ENCODE measurements at regions not wholly inside any gene's neighbourhood (a gene's known extent, or its start where the extent isn't known, plus 50 kb on each side); places are given as distances from the start of the nearest gene placed in this dataset.

GRCh38 chr3:26920646-26921478 lies 298.3 kb downstream of the LRRC3B start:
- no peak overlapping the region for H2AFZ ChIP-seq (ENCODE audit: low read depth)
- H3K36me3 ChIP-seq (replicated peaks in 1 of 2; ENCODE audit: control insufficient read depth in 1 of 2, insufficient read depth in 2 of 2, low read length in 1 of 2): no peaks in the 10 kb centered on the region
- no peak overlapping the region for H3K4me2 ChIP-seq
- ChIA-PET POLR2A (no interaction called here), CTCF (interaction anchor here (2.7 kb wide), 1 partner anchor 14 kb away, joined by 7 read pairs; no protein-coding TSS in a partner anchor)
- no peak for TF ChIP-seq MEF2A (IDR thresholded peaks at IDR 0.05; ENCODE audit: borderline replicate concordance, low read depth)
- TF ChIP-seq RXRA (IDR thresholded peaks at IDR 0.05; ENCODE audit: borderline replicate concordance, low read depth): no peak
- TF ChIP-seq EZH2phosphoT487 (IDR thresholded peaks at IDR 0.05; ENCODE audit: borderline replicate concordance, low read depth): no peak
- no peak for TF ChIP-seq TCF12 (IDR thresholded peaks at IDR 0.05)
- no peak for TF ChIP-seq CHD2 (IDR thresholded peaks at IDR 0.05; ENCODE audit: low read length, partially characterized antibody)
- TF ChIP-seq USF1 (IDR thresholded peaks at IDR 0.05; ENCODE audit: borderline replicate concordance, low read depth): no peak
- TF ChIP-seq REST (IDR thresholded peaks at IDR 0.05; ENCODE audit: low read depth, low read length): no peak
- no peak for TF ChIP-seq RCOR1 (IDR thresholded peaks at IDR 0.05; ENCODE audit: low read length)
- H3K4me3 ChIP-seq (ENCODE audit: low read depth in 2 of 2, low read length in 1 of 2): no peak overlapping the region
- no peaks in the 10 kb centered on the region for H3K4me1 ChIP-seq (ENCODE audit: control insufficient read depth in 1 of 2, insufficient read depth in 2 of 2, low read depth in 1 of 2, low read length in 1 of 2)
- no peak overlapping the region for H3K9ac ChIP-seq
- no peak for DNase-seq
- H3K9me2 ChIP-seq: no peaks in the 10 kb centered on the region
- no peak overlapping the region for H3K27ac ChIP-seq (ENCODE audit: low read depth in 2 of 2, low read length in 1 of 2)
- no peaks in the 10 kb centered on the region for H3K79me2 ChIP-seq (ENCODE audit: insufficient read depth)
- H4K20me1 ChIP-seq (ENCODE audit: insufficient read depth): no peaks in the 10 kb centered on the region
- H3K27me3 ChIP-seq (ENCODE audit: insufficient read depth): no peaks in the 10 kb centered on the region
- no peaks in the 10 kb centered on the region for H3F3A ChIP-seq (replicated peaks; ENCODE audit: insufficient read depth)
- no peaks in the 10 kb centered on the region for H3K9me3 ChIP-seq
- 17% methylated on average over 12 of the region's 12 CpGs for WGBS (ENCODE audit: low lambda C conversion rate)

GRCh38 chr3:26931896-26932295 lies 309.3 kb downstream of the LRRC3B start:
- no peak for DNase-seq
- no peaks in the 10 kb centered on the region; a peak in 1 of 4 replicates for H3K4me1 ChIP-seq (ENCODE audit: control insufficient read depth in 1 of 2, insufficient read depth in 2 of 2, low read depth in 1 of 2, low read length in 1 of 2)
- no peak overlapping the region for H3K4me2 ChIP-seq
- H3K9me3 ChIP-seq: no peaks in the 10 kb centered on the region
- no peaks in the 10 kb centered on the region for H4K20me1 ChIP-seq (ENCODE audit: insufficient read depth)
- H3K79me2 ChIP-seq (ENCODE audit: insufficient read depth): no peaks in the 10 kb centered on the region
- ChIA-PET POLR2A (no interaction called here), CTCF (no interaction called here)
- H3K4me3 ChIP-seq (ENCODE audit: low read depth in 2 of 2, low read length in 1 of 2): no peak overlapping the region
- no peaks in the 10 kb centered on the region for H3F3A ChIP-seq (replicated peaks; ENCODE audit: insufficient read depth)
- H3K9ac ChIP-seq: no peak overlapping the region
- no peaks in the 10 kb centered on the region for H3K36me3 ChIP-seq (replicated peaks in 1 of 2; ENCODE audit: control insufficient read depth in 1 of 2, insufficient read depth in 2 of 2, low read length in 1 of 2)
- H3K9me2 ChIP-seq: no peaks in the 10 kb centered on the region
- no peak overlapping the region for H2AFZ ChIP-seq (ENCODE audit: low read depth)
- no peaks in the 10 kb centered on the region for H3K27me3 ChIP-seq (ENCODE audit: insufficient read depth)
- WGBS (ENCODE audit: low lambda C conversion rate): 0% methylated on average over 1 of the region's 1 CpG
- H3K27ac ChIP-seq (ENCODE audit: low read depth in 2 of 2, low read length in 1 of 2): no peak overlapping the region
- TF ChIP-seq USF1 (IDR thresholded peaks at IDR 0.05; ENCODE audit: borderline replicate concordance, low read depth) (no peak), EZH2phosphoT487 (IDR thresholded peaks at IDR 0.05; ENCODE audit: borderline replicate concordance, low read depth) (no peak), SMC3 (IDR thresholded peaks at IDR 0.05; ENCODE audit: low read depth, low read length) (no peak), GATA2 (CRISPR knock-in tag; IDR thresholded peaks at IDR 0.05) (no peak), REST (IDR thresholded peaks at IDR 0.05; ENCODE audit: low read depth, low read length) (no peak), SIN3A (IDR thresholded peaks at IDR 0.05; ENCODE audit: borderline replicate concordance, low read depth, low read length) (no peak), ZBTB33 (IDR thresholded peaks at IDR 0.05; ENCODE audit: borderline replicate concordance, low read depth) (no peak)

All from SK-N-SH (cell line).